Neural progenitor cell (in vitro differentiated cells): ENCODE measurements at regions not wholly inside any gene's neighbourhood (a gene's known extent, or its start where the extent isn't known, plus 50 kb on each side); places are given as distances from the start of the nearest gene placed in this dataset.

ENCODE experiments used
- EZH2 ChIP-seq: fragments of 200-600 bp; sonication (generic); IDR thresholded peaks from 2 replicates; pipeline ENCODE4 v1.6.1; 2017; ENCODE audit warnings: antibody characterized with exemption, mild to moderate bottlenecking, moderate library complexity
- EZH2phosphoT487 ChIP-seq: fragments of 200-600 bp; sonication (generic); IDR thresholded peaks from 2 replicates; pipeline ENCODE4 v1.6.1; 2017; ENCODE audit warnings: antibody characterized with exemption
- TF ChIP-seq, protein P1 (sequence below): fragments of 200-600 bp; sonication (generic); IDR thresholded peaks from 2 replicates; pipeline ENCODE4 v1.5.1; 2017; ENCODE audit warnings: antibody characterized with exemption, mild to moderate bottlenecking

DNA sequence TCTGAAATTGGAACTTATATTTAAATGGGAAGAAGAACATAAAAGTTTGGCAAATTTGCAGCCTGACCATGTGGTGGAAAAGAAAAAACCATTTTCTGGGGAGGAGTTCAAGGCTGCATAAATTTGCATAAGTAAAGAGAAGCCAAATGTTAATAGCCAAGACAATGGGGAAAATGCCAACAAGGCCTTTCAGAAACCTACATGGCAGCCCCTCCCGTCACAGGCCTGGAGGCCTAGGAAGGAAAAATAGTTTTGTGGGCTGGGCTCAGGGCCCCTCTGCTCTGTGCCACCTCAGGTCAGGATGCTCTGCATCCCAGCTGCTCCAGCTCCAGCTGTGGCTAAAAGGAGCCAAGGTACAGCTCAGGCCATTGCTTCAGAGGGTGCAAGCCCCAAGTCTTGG lies 67.6 kb upstream of the CCDC60 start:
- TF ChIP-seq, protein P1, sequence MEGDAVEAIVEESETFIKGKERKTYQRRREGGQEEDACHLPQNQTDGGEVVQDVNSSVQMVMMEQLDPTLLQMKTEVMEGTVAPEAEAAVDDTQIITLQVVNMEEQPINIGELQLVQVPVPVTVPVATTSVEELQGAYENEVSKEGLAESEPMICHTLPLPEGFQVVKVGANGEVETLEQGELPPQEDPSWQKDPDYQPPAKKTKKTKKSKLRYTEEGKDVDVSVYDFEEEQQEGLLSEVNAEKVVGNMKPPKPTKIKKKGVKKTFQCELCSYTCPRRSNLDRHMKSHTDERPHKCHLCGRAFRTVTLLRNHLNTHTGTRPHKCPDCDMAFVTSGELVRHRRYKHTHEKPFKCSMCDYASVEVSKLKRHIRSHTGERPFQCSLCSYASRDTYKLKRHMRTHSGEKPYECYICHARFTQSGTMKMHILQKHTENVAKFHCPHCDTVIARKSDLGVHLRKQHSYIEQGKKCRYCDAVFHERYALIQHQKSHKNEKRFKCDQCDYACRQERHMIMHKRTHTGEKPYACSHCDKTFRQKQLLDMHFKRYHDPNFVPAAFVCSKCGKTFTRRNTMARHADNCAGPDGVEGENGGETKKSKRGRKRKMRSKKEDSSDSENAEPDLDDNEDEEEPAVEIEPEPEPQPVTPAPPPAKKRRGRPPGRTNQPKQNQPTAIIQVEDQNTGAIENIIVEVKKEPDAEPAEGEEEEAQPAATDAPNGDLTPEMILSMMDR = no peak
- TF ChIP-seq EZH2 (no peak), EZH2phosphoT487 (no peak)
